Kidney tubule cell (primary cell): ENCODE measurements at regions not wholly inside any gene's neighbourhood (a gene's known extent, or its start where the extent isn't known, plus 50 kb on each side); places are given as distances from the start of the nearest gene placed in this dataset.

Experiments
- DNase-seq: peaks from one replicate; pipeline ENCODE4 v3.0.0-alpha.2; 2018; ENCODE audit warnings: low spot score

DNA sequence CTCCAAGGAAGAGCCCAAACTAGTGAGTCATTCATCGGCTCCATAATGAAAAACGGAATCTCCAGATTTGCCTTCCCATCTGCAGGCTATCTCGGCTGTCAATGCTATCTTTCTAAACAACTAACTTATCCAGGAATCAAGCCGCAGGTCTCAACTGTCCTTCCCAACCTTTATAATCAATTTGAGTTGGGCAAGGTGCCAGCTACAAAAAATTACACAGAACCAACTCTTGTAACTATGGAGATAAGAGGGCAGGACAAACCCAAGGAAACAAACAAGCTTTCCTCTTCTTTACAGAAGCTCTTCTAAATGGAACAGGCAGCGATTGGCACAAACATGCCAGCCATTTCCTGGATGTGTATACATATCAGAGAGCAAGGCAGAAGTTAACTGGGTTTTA is 61.2 kb upstream of the RAI2 start:
- DNase-seq: no peak

DNA sequence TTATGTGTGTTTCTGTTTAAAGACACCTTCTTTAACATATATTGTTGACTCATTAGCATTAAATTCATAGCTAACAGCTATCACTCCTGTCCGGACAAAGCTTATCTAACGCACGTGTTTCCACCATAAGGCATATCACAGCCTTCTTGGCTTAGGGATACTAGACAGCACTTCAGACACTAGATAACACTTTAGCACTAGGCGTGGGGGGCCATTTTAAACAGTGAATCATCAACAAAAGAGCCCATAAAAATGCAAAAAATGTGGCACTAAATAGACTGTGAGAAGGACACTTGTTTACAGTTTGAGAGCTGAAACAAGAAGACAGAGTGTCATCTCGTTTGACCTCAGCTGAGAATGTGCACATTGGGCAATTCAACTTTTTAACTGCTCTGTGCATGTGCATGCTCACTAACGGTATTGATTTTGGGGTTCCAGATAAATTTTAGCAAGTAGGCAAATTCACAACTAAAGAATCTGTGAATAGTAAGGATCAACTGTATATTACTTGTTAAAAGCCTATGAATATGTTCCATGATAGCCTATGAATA is 58.9 kb upstream of the RAI2 start:
- no peak for DNase-seq

DNA sequence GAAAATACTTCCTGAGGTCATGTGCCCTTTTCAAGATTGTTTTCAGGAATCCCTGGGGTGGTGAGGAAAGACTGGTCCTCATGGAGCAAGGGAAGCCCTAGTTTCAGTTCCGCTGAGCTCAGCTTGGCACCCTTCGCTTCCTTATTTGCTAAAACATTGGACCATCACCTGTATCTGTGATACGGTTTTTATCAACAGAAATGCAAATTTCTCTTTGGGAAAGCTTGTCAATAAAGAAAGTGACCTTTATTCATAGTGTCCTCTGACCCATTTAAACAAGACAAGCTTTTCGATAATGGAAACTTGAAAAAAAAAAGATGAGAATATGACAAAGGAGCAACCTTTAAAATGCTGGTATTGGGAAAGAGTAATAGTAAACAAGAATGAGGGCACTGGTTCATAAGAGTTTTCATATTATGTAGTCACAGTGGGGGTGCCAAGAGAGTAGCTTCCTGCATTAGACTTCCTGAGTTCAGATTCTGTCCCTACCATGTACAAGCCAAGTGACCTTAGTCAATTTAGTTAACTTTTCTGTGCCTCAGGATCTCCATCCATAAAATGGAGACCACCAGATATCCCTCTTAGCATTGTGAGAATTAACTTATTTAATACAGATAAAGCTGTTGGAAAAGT is 57.0 kb upstream of the RAI2 start:
- DNase-seq: no peak

DNA sequence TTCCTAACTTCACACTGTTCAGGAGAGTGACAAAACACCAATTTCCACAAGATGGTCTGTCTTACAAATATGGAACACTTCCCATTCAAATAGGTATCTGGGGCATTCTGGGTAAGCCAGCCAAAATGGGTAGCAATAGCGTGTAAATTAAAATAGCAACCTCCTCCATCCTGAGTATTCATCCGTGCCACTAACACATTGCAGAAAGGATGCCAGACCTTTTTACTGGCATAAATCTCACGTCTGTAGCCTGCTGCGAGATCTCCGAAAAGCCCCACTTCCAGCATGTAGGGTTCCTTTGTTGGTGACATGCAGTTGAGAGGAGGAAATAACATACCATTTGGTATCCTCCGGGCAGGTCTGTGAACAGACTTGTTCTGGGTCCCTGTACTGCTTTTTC is 52.7 kb upstream of the RAI2 start:
- no peak for DNase-seq
